MM.1S (cell line): ENCODE measurements at regions not wholly inside any gene's neighbourhood (a gene's known extent, or its start where the extent isn't known, plus 50 kb on each side); places are given as distances from the start of the nearest gene placed in this dataset.

Experiments
- CTCF ChIP-seq: fragments of 300-600 bp; sonication (generic); IDR thresholded peaks from 2 replicates; pipeline ENCODE4 v1.5.1; 2016; ENCODE audit warnings: antibody characterized with exemption, low read length, mixed read lengths
- EZH2 ChIP-seq: fragments of 300-600 bp; sonication (generic); optimal IDR thresholded peaks from 2 replicates; pipeline ENCODE3; 2017; ENCODE audit warnings: low read depth, mild to moderate bottlenecking, antibody characterized with exemption, low read length, mixed read lengths
- EZH2phosphoT487 ChIP-seq: fragments of 300-600 bp; sonication (generic); IDR thresholded peaks from 2 replicates; pipeline ENCODE4 v1.6.1; 2018; ENCODE audit warnings: antibody characterized with exemption, low read length

- no peak for TF ChIP-seq EZH2
- no peak for TF ChIP-seq CTCF
- no peak for TF ChIP-seq EZH2phosphoT487
These were observed 279.7 kb downstream of the ZIC1 start for GRCh38 chr3:147688868-147689267.
